ENCODE measurements at regions not wholly inside any gene's neighbourhood (a gene's known extent, or its start where the extent isn't known, plus 50 kb on each side); places are given as distances from the start of the nearest gene placed in this dataset.

DNA sequence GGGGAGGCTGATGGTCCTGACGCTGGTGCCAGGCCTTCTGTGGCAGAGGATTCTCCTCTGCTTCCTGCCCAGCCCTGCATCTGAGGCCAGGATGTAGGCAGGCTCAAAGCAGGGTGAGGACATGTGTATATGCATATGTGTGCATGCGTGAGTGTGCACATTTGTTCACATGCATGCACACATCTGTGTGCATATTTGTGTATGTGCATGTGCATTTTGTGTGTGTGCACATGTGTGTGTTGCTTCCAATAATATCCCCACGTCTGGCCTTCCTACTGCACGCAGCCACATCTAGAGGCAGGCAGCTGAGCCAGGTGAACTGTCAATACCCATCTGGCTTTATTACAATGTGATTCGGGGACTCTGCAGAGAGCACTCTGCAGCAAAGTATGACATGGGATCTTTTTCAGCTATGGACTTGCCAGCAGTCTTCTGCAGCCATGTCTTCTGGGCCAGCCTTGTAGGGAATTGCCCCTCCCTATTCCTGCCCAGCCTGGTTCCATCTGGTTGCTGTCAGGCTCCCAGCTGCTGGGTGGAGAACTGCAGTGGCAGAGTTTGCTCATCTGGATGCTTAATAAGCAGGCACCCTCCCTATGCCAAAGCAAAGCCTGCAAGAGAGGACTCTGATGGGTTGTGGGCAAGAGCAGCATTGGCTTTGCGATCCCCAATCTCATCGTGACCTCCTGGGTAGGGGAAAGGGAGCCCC, 140.7 kb downstream of the PFKFB3 start:
- no peak overlapping the region for H3K27ac Mint-ChIP-seq
- H3K27me3 Mint-ChIP-seq (ENCODE audit: insufficient read depth): peaks cover 13% of the 10 kb centered on the region
- H3K4me1 Mint-ChIP-seq (ENCODE audit: low read depth): peaks cover 23% of the 10 kb centered on the region
- H3K9me3 Mint-ChIP-seq: no peaks in the 10 kb centered on the region
- no peaks in the 10 kb centered on the region for H3K36me3 Mint-ChIP-seq (ENCODE audit: low read depth)
- TF ChIP-seq, protein P1, sequence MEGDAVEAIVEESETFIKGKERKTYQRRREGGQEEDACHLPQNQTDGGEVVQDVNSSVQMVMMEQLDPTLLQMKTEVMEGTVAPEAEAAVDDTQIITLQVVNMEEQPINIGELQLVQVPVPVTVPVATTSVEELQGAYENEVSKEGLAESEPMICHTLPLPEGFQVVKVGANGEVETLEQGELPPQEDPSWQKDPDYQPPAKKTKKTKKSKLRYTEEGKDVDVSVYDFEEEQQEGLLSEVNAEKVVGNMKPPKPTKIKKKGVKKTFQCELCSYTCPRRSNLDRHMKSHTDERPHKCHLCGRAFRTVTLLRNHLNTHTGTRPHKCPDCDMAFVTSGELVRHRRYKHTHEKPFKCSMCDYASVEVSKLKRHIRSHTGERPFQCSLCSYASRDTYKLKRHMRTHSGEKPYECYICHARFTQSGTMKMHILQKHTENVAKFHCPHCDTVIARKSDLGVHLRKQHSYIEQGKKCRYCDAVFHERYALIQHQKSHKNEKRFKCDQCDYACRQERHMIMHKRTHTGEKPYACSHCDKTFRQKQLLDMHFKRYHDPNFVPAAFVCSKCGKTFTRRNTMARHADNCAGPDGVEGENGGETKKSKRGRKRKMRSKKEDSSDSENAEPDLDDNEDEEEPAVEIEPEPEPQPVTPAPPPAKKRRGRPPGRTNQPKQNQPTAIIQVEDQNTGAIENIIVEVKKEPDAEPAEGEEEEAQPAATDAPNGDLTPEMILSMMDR (IDR thresholded peaks at IDR 0.05): no peak
- no peak overlapping the region for H3K4me3 Mint-ChIP-seq
- DNase-seq: no peak

DNA sequence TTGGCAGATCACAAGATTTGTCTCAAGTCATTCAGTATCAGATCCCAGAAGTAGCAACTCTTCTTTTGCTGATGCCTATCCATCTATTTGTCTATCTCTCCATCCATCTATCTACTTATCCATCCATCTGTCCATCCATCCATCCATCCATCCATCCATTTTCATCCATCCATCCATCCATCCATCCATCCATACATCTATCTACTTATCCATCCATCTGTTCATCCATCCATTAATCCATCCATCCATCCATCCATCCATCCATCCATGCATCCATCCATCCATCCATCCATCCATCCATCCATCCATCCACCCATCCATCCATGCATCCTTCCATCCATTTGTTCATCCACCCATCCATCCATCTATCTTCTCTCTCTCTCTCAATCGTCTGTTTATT, 142.7 kb downstream of the PFKFB3 start:
- Mint-ChIP-seq H3K9me3 (no peaks in the 10 kb centered on the region), H3K27ac (no peak overlapping the region), H3K27me3 (ENCODE audit: insufficient read depth) (peaks cover 11% of the 10 kb centered on the region), H3K4me1 (ENCODE audit: low read depth) (peaks cover 25% of the 10 kb centered on the region), H3K36me3 (ENCODE audit: low read depth) (no peaks in the 10 kb centered on the region), H3K4me3 (no peak overlapping the region)
- no peak for DNase-seq
- TF ChIP-seq, protein P1 (IDR thresholded peaks at IDR 0.05): no peak

DNA sequence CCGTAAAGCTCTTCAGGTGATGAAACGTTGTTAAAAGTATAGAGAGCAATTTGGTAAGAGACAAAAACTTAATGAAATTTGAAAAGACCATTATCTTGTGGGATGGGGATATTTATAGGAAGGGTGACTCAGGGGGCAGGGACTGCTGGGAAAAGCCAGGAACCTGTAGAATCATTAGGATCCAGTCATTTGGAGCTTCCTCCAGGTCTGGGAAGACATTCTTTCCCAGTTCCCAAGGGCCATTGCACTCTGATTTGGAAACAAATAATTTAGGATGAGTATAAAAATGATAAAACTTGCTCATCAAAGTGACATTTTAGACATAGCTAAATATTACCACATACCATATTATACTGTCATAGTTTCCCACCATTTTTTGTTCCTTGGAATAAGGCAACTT, 143.9 kb downstream of the PFKFB3 start:
- peaks cover 25% of the 10 kb centered on the region for H3K4me1 Mint-ChIP-seq (ENCODE audit: low read depth)
- no peak overlapping the region for H3K4me3 Mint-ChIP-seq
- no peaks in the 10 kb centered on the region for H3K36me3 Mint-ChIP-seq (ENCODE audit: low read depth)
- H3K27ac Mint-ChIP-seq: no peak overlapping the region
- TF ChIP-seq, protein P1 (IDR thresholded peaks at IDR 0.05): no peak
- H3K9me3 Mint-ChIP-seq: no peaks in the 10 kb centered on the region
- peaks cover 13% of the 10 kb centered on the region for H3K27me3 Mint-ChIP-seq (ENCODE audit: insufficient read depth)
- DNase-seq: no peak

DNA sequence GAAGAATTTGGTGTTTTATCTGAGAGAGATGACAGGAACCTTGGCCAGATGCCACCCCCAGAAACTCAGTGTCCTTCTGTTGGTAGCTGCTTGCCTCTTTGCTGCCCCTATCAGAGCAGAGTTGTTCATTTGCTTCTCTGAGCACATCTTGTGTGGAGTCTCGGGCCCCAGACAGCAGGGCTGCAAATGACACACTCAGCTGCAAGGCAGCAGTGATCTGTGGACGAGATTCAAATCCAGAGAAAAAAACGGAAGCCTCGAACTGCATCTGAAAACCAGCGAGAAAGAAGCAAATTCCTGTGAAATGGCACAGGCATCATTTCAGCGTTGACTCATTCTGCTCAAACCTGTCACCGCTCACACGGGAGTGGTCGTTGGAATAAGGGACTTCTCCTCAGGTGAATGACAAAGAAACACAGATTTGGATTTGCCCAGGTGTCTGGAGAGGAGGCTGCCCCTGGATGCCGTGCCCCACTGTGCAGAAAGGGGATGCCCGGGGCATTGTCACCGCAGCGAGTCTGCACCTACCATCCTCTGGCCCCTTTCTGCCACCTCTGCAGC, 144.7 kb downstream of the PFKFB3 start:
- peak; percentile 33 for DNase-seq
- H3K4me3 Mint-ChIP-seq: peak overlapping the region; percentile 41

DNA sequence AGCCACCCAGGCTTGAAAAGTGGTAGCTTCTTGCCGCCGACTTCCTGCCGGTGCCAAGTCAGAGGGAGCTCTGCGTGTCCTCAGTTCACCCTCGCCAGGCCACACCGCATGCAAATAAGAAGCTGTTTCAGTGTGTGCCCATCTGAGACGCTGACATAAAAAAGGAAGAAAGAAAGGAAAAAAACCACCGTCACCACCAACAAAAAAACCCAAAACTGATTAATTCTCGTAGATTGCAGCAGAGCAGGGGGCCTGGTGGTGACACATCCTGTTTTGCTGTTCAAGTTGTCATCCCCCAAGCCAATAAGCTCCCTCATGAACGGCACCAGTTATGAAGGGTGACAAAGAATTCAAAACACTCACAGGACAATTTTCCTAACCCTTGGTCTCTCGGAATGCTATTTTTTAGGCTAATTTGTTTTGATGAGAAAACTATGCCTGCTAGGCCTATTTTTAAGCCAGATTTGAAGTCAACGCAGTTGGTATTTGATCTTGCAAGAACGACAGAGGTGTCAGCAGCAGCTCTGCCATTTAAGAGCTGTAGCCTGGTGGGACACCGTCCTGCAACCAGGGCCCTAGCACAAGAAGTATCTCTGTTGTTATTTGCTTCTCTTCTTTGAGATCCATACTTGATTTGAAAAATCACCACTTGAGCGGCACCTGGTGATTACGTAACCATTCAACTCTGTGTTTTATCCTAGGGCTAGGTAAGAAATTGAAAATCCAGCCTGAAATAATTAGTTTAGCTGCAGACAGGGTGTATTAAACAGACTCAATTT, 145.6 kb downstream of the PFKFB3 start:
- H3K36me3 Mint-ChIP-seq (ENCODE audit: low read depth): no peaks in the 10 kb centered on the region
- peak overlapping the region; percentile 41; the same call in 1 of the 2 replicates for H3K4me3 Mint-ChIP-seq
- H3K9me3 Mint-ChIP-seq: no peaks in the 10 kb centered on the region
- peak; percentile 34 for DNase-seq
- peaks cover 15% of the 10 kb centered on the region for H3K27me3 Mint-ChIP-seq (ENCODE audit: insufficient read depth)
- TF ChIP-seq, protein P1 (IDR thresholded peaks at IDR 0.05): no peak
- H3K27ac Mint-ChIP-seq: peak overlapping the region; percentile 57; the same call in 1 of the 2 replicates
- H3K4me1 Mint-ChIP-seq (ENCODE audit: low read depth): peaks cover 25% of the 10 kb centered on the region

More for the DNA sequence above, 144.7 kb downstream of the PFKFB3 start:
- H3K36me3 Mint-ChIP-seq (ENCODE audit: low read depth): no peaks in the 10 kb centered on the region
- H3K4me1 Mint-ChIP-seq (ENCODE audit: low read depth): peaks cover 25% of the 10 kb centered on the region
- H3K27ac Mint-ChIP-seq: peak overlapping the region; percentile 57; the same call in 1 of the 2 replicates
- no peaks in the 10 kb centered on the region for H3K9me3 Mint-ChIP-seq
- TF ChIP-seq, protein P1 (IDR thresholded peaks at IDR 0.05): no peak
- H3K27me3 Mint-ChIP-seq (ENCODE audit: insufficient read depth): peaks cover 15% of the 10 kb centered on the region
